SU-DHL-6 (cell line): ENCODE measurements at regions not wholly inside any gene's neighbourhood (a gene's known extent, or its start where the extent isn't known, plus 50 kb on each side); places are given as distances from the start of the nearest gene placed in this dataset.

ENCODE experiments used
- H2AFZ ChIP-seq: fragments of 200-600 bp; sonication (generic); 2 replicates; pipeline ENCODE4 v1.6.1; 2014; ENCODE audit warnings: low read depth, mild to moderate bottlenecking, moderate library complexity, mixed read lengths, antibody characterized with exemption, low read length; ENCODE audit not compliant: severe bottlenecking
- H3F3A ChIP-seq: fragments of 200-600 bp; shearing (Covaris generic); 2 replicates; pipeline ENCODE4 v1.6.0; 2016; ENCODE audit warnings: antibody characterized with exemption, mild to moderate bottlenecking; ENCODE audit not compliant: insufficient read depth
- H3K27ac ChIP-seq: fragments of 200-600 bp; sonication (generic); 2 replicates; pipeline ENCODE4 v1.5.1; 2016; ENCODE audit warnings: low read depth, mild to moderate bottlenecking, low read length, moderate library complexity, mixed read lengths
- H3K27me3 ChIP-seq: fragments of 200-600 bp; sonication (generic), shearing (Covaris generic); 2 replicates; pipeline ENCODE4 v1.6.0; 2014; ENCODE audit warnings: mild to moderate bottlenecking, low read length
- H3K36me3 ChIP-seq: fragments of 200-600 bp; sonication (generic); 2 replicates; pipeline ENCODE4 v1.6.1; 2014; ENCODE audit warnings: mild to moderate bottlenecking, low read length, mixed read lengths
- H3K4me2 ChIP-seq: fragments of 300-600, 200-600 bp; shearing (Covaris generic), sonication (generic); 2 replicates; pipeline ENCODE4 v1.6.0; 2014; ENCODE audit warnings: low read length, low read depth, mild to moderate bottlenecking; ENCODE audit not compliant: poor library complexity, severe bottlenecking
- H3K4me3 ChIP-seq: fragments of 200-600 bp; sonication (generic); 2 replicates; pipeline ENCODE4 v1.5.1; 2014; ENCODE audit warnings: antibody characterized with exemption, low read length, mild to moderate bottlenecking, mixed read lengths; ENCODE audit not compliant: insufficient read depth, poor library complexity, severe bottlenecking
- H3K79me2 ChIP-seq: fragments of 200-600 bp; sonication (generic); 2 replicates; pipeline ENCODE4 v1.6.1; 2014; ENCODE audit warnings: mild to moderate bottlenecking, low read length, moderate library complexity; ENCODE audit not compliant: insufficient read depth
- H3K9ac ChIP-seq: fragments of 200-600 bp; sonication (generic); 2 replicates; pipeline ENCODE4 v1.7.0; 2014; ENCODE audit warnings: mild to moderate bottlenecking, low read length
- H3K9me2 ChIP-seq: fragments of 200-600 bp; sonication (generic); replicated peaks from 2 replicates; pipeline ENCODE4 v1.6.1; 2014; ENCODE audit warnings: low read length; ENCODE audit not compliant: insufficient read depth
- H3K9me3 ChIP-seq: fragments of 200-600 bp; sonication (generic); 2 replicates; pipeline ENCODE4 v1.6.1; 2014; ENCODE audit warnings: low read length, mixed read lengths; ENCODE audit not compliant: insufficient read depth
- H4K20me1 ChIP-seq: fragments of 200-600 bp; sonication (generic); 2 replicates; pipeline ENCODE4 v1.6.1; 2014; ENCODE audit warnings: low read depth, mild to moderate bottlenecking, antibody characterized with exemption, low read length, moderate library complexity, mixed read lengths
- CTCF ChIP-seq: fragments of 200-600 bp; sonication (generic); IDR thresholded peaks from one replicate; pipeline ENCODE4 v1.5.1; 2017; ENCODE audit warnings: antibody characterized with exemption, mild to moderate bottlenecking, low read length, moderate library complexity; ENCODE audit not compliant: insufficient read depth, poor library complexity, severe bottlenecking
- EZH2phosphoT487 ChIP-seq: fragments of 200-600 bp; sonication (generic), shearing (Covaris generic); conservative IDR thresholded peaks from 2 replicates; pipeline ENCODE4 v1.6.1; 2018; ENCODE audit warnings: mild to moderate bottlenecking, antibody characterized with exemption, low read length, moderate library complexity, mixed read lengths

DNA sequence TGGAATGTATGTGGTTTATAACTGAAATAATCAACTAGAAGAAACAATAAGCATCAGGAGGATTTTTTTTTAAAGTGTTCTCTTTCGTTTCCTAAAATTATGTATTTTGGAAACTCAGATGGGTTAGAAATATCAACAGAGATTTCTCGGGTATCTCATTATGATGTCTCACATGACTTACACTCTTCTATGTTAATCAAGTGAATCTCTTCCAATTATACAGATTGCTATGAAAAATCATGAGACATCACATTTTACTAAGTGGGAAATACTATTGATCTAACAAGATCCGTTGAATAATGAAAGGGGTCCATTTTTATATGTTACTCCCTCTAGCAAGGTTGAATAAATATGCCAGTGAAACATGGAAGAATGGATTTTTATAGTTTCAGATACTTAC is 54.7 kb upstream of the NRIP1 start:
- no peaks in the 10 kb centered on the region for H4K20me1 ChIP-seq
- H3K9ac ChIP-seq = no peak overlapping the region
- no peak overlapping the region for H3K4me2 ChIP-seq
- no peak overlapping the region for H3K4me3 ChIP-seq
- no peaks in the 10 kb centered on the region for H3K27me3 ChIP-seq
- no peaks in the 10 kb centered on the region for H3K79me2 ChIP-seq
- no peaks in the 10 kb centered on the region for H3F3A ChIP-seq
- no peaks in the 10 kb centered on the region for H3K36me3 ChIP-seq
- no peak overlapping the region for H2AFZ ChIP-seq
- H3K27ac ChIP-seq = no peak overlapping the region
- H3K9me3 ChIP-seq = no peaks in the 10 kb centered on the region
- TF ChIP-seq EZH2phosphoT487 (no peak), CTCF (no peak)
- H3K9me2 ChIP-seq = no peaks in the 10 kb centered on the region

DNA sequence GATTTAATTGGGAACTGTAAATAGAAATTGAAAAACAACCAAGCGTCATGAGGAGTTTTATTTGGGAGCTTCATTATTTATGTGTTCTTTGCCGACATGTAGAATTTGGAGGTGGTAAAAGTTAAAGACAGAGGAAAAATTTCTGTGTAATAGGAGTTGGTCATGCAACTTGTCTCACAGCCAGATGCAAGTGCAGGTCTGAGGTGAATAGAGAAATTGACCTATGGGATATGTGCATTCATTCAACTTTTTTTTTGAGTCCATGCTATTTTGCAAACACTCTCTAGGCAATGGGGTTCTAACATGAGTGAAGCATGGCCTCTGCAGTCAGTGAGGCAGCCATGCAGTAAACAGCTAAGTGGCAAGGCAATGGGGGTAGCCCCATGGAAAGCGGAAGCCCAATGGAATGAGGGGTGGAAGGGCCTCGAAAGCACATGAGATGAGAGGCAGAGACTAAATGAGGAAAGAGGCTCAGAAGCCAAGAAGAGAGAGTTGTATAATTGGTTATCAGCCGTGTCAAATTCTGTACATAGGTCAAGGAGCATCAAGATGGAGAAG is 56.4 kb upstream of the NRIP1 start:
- Histone ChIP-seq H2AFZ (no peak overlapping the region), H3K79me2 (no peaks in the 10 kb centered on the region), H3K36me3 (no peaks in the 10 kb centered on the region), H3K27ac (no peak overlapping the region), H3F3A (no peaks in the 10 kb centered on the region), H3K27me3 (no peaks in the 10 kb centered on the region), H3K4me2 (no peak overlapping the region), H3K4me3 (no peak overlapping the region), H3K9me2 (no peaks in the 10 kb centered on the region), H3K9me3 (no peaks in the 10 kb centered on the region), H3K9ac (no peak overlapping the region), H4K20me1 (no peaks in the 10 kb centered on the region)
- TF ChIP-seq EZH2phosphoT487 = no peak
- no peak for TF ChIP-seq CTCF

DNA sequence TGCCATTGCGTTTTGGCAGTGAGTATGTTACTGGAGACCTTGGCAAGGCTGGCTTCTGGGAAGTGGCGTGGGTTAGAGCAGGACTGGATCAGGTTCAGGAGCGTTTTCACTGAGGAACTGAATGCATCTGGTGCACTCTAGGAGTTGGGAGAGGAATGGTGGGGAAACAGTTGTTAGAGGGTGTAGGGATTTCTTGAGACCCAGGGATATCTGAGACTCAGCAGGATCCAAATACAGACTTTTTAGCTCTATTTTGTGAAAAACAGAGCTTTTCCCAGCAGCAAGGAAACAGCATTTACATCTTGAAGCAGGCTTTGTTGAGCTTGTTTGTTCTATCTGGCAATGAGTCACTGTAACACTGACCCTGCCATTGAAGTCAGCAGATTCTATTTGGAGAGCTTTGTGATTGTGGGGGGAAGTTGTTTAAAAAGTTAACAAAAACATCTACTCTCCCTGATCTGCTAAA is 56.9 kb upstream of the NRIP1 start:
- no peaks in the 10 kb centered on the region for H3K9me2 ChIP-seq
- no peaks in the 10 kb centered on the region for H3K79me2 ChIP-seq
- H2AFZ ChIP-seq = no peak overlapping the region
- H3F3A ChIP-seq = no peaks in the 10 kb centered on the region
- H3K4me2 ChIP-seq = no peak overlapping the region
- no peaks in the 10 kb centered on the region for H4K20me1 ChIP-seq
- no peaks in the 10 kb centered on the region for H3K36me3 ChIP-seq
- H3K9ac ChIP-seq = no peak overlapping the region
- no peak for TF ChIP-seq EZH2phosphoT487
- no peak for TF ChIP-seq CTCF
- H3K9me3 ChIP-seq = no peaks in the 10 kb centered on the region
- H3K27ac ChIP-seq = no peak overlapping the region
- H3K4me3 ChIP-seq = no peak overlapping the region
- no peaks in the 10 kb centered on the region for H3K27me3 ChIP-seq

GRCh38 chr21:15122241-15122640 is 57.4 kb upstream of the NRIP1 start:
- Histone ChIP-seq H2AFZ (no peak overlapping the region), H3K79me2 (no peaks in the 10 kb centered on the region), H3K9me2 (no peaks in the 10 kb centered on the region), H3K9me3 (no peaks in the 10 kb centered on the region), H3K4me3 (no peak overlapping the region), H3K27ac (no peak overlapping the region), H3K36me3 (no peaks in the 10 kb centered on the region), H3F3A (no peaks in the 10 kb centered on the region), H3K9ac (no peak overlapping the region), H3K4me2 (no peak overlapping the region), H3K27me3 (no peaks in the 10 kb centered on the region), H4K20me1 (no peaks in the 10 kb centered on the region)
- no peak for TF ChIP-seq CTCF
- TF ChIP-seq EZH2phosphoT487 = no peak
